Panc1 (cell line): ENCODE measurements at regions not wholly inside any gene's neighbourhood (a gene's known extent, or its start where the extent isn't known, plus 50 kb on each side); places are given as distances from the start of the nearest gene placed in this dataset.

Experiments used
- CTCF ChIP-seq: fragments of 450-650 bp; IDR thresholded peaks from 2 replicates; pipeline ENCODE4 v1.5.1; 2017; ENCODE audit warnings: mild to moderate bottlenecking
- POLR2AphosphoS5 ChIP-seq: IDR thresholded peaks from 2 replicates; pipeline ENCODE4 v1.6.1; 2012; ENCODE audit warnings: mild to moderate bottlenecking, low read depth, low read length, moderate library complexity
- REST ChIP-seq, 2 experiments: IDR thresholded peaks; 2 replicates each; pipeline ENCODE4 v1.6.1; 2011 to 2012; ENCODE audit warnings: low read depth in 2 of 2, control low read depth in 1 of 2, low read length in 1 of 2, mild to moderate bottlenecking in 1 of 2, moderate library complexity in 1 of 2; ENCODE audit not compliant: insufficient read depth in 1 of 2
- SIN3A ChIP-seq: IDR thresholded peaks from 2 replicates; pipeline ENCODE4 v1.6.1; 2012; ENCODE audit warnings: low read depth, mild to moderate bottlenecking, low read length, moderate library complexity, borderline replicate concordance; ENCODE audit not compliant: insufficient read depth
- TCF7L2 ChIP-seq: IDR thresholded peaks from 2 replicates; pipeline ENCODE4 v1.6.1; 2011; ENCODE audit warnings: mild to moderate bottlenecking, low read depth, low read length, inconsistent platforms

- TF ChIP-seq CTCF (no peak), POLR2AphosphoS5 (no peak), REST (IDR thresholded peaks at IDR 0.05; ENCODE audit: insufficient read depth in 1 of 2, low read depth in 2 of 2, low read length in 1 of 2) (no peak), TCF7L2 (no peak), SIN3A (no peak)
Measured at GRCh38 chr3:168995129-168995528, 668.4 kb downstream of the MECOM start.
